Fibroblast of the conjunctiva (primary cell): ENCODE measurements at regions not wholly inside any gene's neighbourhood (a gene's known extent, or its start where the extent isn't known, plus 50 kb on each side); places are given as distances from the start of the nearest gene placed in this dataset.
A peak's percentile ranks its signal among the peaks of the same experiment; 100 is the strongest.
"Not testable (repeated sequence)": the region's sequence is repeated elsewhere in the genome, so short reads cannot be mapped to it uniquely, and the experiment has no call there.

Source experiments
- DNase-seq: peaks from one replicate; pipeline ENCODE4 v3.0.0-alpha.2; 2010; ENCODE audit warnings: low read depth

GRCh38 chr6:14765106-14765505 is 480.8 kb upstream of the JARID2 start:
- DNase-seq: no peak

- no peak for DNase-seq
Measured at GRCh38 chr6:14765721-14766390, 480.0 kb upstream of the JARID2 start.

- DNase-seq: no peak
Measured at GRCh38 chr6:14766391-14766994, 479.4 kb upstream of the JARID2 start.

- no peak for DNase-seq
Measured at GRCh38 chr6:14767226-14767625, 478.6 kb upstream of the JARID2 start.

GRCh38 chr6:14770040-14770439 is 475.8 kb upstream of the JARID2 start:
- no peak for DNase-seq

- peak; percentile 32 for DNase-seq
Measured at GRCh38 chr6:14770572-14770971, 475.3 kb upstream of the JARID2 start.

- DNase-seq: no peak
Measured at GRCh38 chr6:14771016-14771415, 474.9 kb upstream of the JARID2 start.

- DNase-seq: no peak
Measured at GRCh38 chr6:14772188-14772587, 473.7 kb upstream of the JARID2 start.

- no peak for DNase-seq
Measured at GRCh38 chr6:14775528-14775927, 470.3 kb upstream of the JARID2 start.

- no peak for DNase-seq
Measured at GRCh38 chr6:14776307-14776706, 469.6 kb upstream of the JARID2 start.

- DNase-seq: no peak
Measured at GRCh38 chr6:14781772-14782525, 463.9 kb upstream of the JARID2 start.

GRCh38 chr6:14782921-14783464 is 462.9 kb upstream of the JARID2 start:
- not testable (repeated sequence) for DNase-seq

- no peak for DNase-seq
Measured at GRCh38 chr6:14783594-14783993, 462.3 kb upstream of the JARID2 start.

GRCh38 chr6:14784596-14785492 is 461.0 kb upstream of the JARID2 start:
- no peak for DNase-seq

GRCh38 chr6:14785493-14785790 is 460.4 kb upstream of the JARID2 start:
- DNase-seq: no peak

- DNase-seq: no peak
Measured at GRCh38 chr6:14786008-14786407, 459.9 kb upstream of the JARID2 start.

GRCh38 chr6:14786455-14786854 is 459.4 kb upstream of the JARID2 start:
- DNase-seq: no peak

- DNase-seq: no peak
Measured at GRCh38 chr6:14787250-14787649, 458.6 kb upstream of the JARID2 start.

- DNase-seq: no peak
Measured at GRCh38 chr6:14787677-14788076, 458.2 kb upstream of the JARID2 start.

- no peak for DNase-seq
Measured at GRCh38 chr6:14789996-14790395, 455.9 kb upstream of the JARID2 start.

- DNase-seq: no peak
Measured at GRCh38 chr6:14790976-14791375, 454.9 kb upstream of the JARID2 start.

GRCh38 chr6:14791526-14791925 is 454.3 kb upstream of the JARID2 start:
- no peak for DNase-seq
